ENCODE measurements at regions not wholly inside any gene's neighbourhood (a gene's known extent, or its start where the extent isn't known, plus 50 kb on each side); places are given as distances from the start of the nearest gene placed in this dataset.

GRCh38 chr14:43898687-43899086, 608.4 kb downstream of the FSCB start:
- TF ChIP-seq CTCF (IDR thresholded peaks at IDR 0.05) (no peak), TCF7L2 (IDR thresholded peaks at IDR 0.05; ENCODE audit: low read depth, low read length) (no peak)

Measured in Panc1 (cell line).